Fibroblast of the aortic adventitia (primary cell): ENCODE measurements at regions not wholly inside any gene's neighbourhood (a gene's known extent, or its start where the extent isn't known, plus 50 kb on each side); places are given as distances from the start of the nearest gene placed in this dataset.
A peak's percentile ranks its signal among the peaks of the same experiment; 100 is the strongest.

Experiments used
- DNase-seq: peaks from one replicate; pipeline ENCODE4 v3.0.0-alpha.2; 2010; ENCODE audit warnings: low read depth
- H3K4me3 ChIP-seq: 2 replicates; pipeline ENCODE4 v1.5.1; 2011; ENCODE audit warnings: low read depth, mild to moderate bottlenecking, control low read depth, low read length, moderate library complexity
- CTCF ChIP-seq: IDR thresholded peaks from 2 replicates; pipeline ENCODE4 v1.5.1; 2011; ENCODE audit warnings: mild to moderate bottlenecking, low read length, control low read depth, inconsistent platforms; ENCODE audit not compliant: insufficient read depth

- no peak for TF ChIP-seq CTCF
- no peak for DNase-seq
Observed at GRCh38 chr4:126238013-126238412, 923.3 kb downstream of the FAT4 start.

GRCh38 chr4:126241634-126242033, 926.9 kb downstream of the FAT4 start:
- TF ChIP-seq CTCF: no peak
- DNase-seq: peak; percentile 53
- H3K4me3 ChIP-seq: no peak overlapping the region

More at GRCh38 chr4:126238013-126238412, 923.3 kb downstream of the FAT4 start:
- H3K4me3 ChIP-seq: no peak overlapping the region

- TF ChIP-seq CTCF: no peak
- DNase-seq: peak; percentile 36
- H3K4me3 ChIP-seq: no peak overlapping the region
Observed at GRCh38 chr4:126242679-126243390, 928.1 kb downstream of the FAT4 start.

GRCh38 chr4:126247409-126247808, 932.7 kb downstream of the FAT4 start:
- H3K4me3 ChIP-seq: no peak overlapping the region
- TF ChIP-seq CTCF: no peak
- no peak for DNase-seq

GRCh38 chr4:126250006-126250405, 935.3 kb downstream of the FAT4 start:
- no peak overlapping the region for H3K4me3 ChIP-seq
- DNase-seq: no peak
- no peak for TF ChIP-seq CTCF

- TF ChIP-seq CTCF: no peak
Observed at GRCh38 chr4:126251169-126251568, 936.4 kb downstream of the FAT4 start.

GRCh38 chr4:126262665-126263064, 947.9 kb downstream of the FAT4 start:
- DNase-seq: no peak
- no peak for TF ChIP-seq CTCF
- no peak overlapping the region for H3K4me3 ChIP-seq

More at GRCh38 chr4:126251169-126251568, 936.4 kb downstream of the FAT4 start:
- no peak overlapping the region for H3K4me3 ChIP-seq
- DNase-seq: no peak
